Endodermal cell (in vitro differentiated cells): ENCODE measurements at regions not wholly inside any gene's neighbourhood (a gene's known extent, or its start where the extent isn't known, plus 50 kb on each side); places are given as distances from the start of the nearest gene placed in this dataset.

Experiments
- DNase-seq: peaks from one replicate; pipeline ENCODE4 v3.0.0-alpha.2; 2017
- H3K27ac ChIP-seq: 2 replicates; pipeline ENCODE4 v1.5.1; 2013; ENCODE audit warnings: mild to moderate bottlenecking, low read depth, low read length, moderate library complexity
- H3K27me3 ChIP-seq: 2 replicates; pipeline ENCODE4 v1.6.1; 2013; ENCODE audit warnings: mild to moderate bottlenecking, low read length, moderate library complexity; ENCODE audit not compliant: insufficient read depth, control insufficient read depth, poor library complexity, severe bottlenecking
- H3K36me3 ChIP-seq: 2 replicates; pipeline ENCODE4 v1.7.0; 2013; ENCODE audit warnings: mild to moderate bottlenecking, low read length, moderate library complexity; ENCODE audit not compliant: control insufficient read depth, insufficient read depth
- H3K4me1 ChIP-seq: one replicate; pipeline ENCODE4 v1.7.0; 2013; ENCODE audit warnings: low read length; ENCODE audit not compliant: control insufficient read depth, insufficient read depth
- H3K4me3 ChIP-seq: 2 replicates; pipeline ENCODE4 v1.5.1; 2013; ENCODE audit warnings: mild to moderate bottlenecking, low read length, moderate library complexity
- H3K9ac ChIP-seq: 2 replicates; pipeline ENCODE4 v1.6.1; 2013; ENCODE audit warnings: mild to moderate bottlenecking, low read length, moderate library complexity; ENCODE audit not compliant: poor library complexity, severe bottlenecking; ENCODE audit errors: extremely low read depth
- H3K9me3 ChIP-seq: 2 replicates; pipeline ENCODE4 v1.6.1; 2013; ENCODE audit warnings: mild to moderate bottlenecking, low read length, moderate library complexity; ENCODE audit not compliant: control insufficient read depth
- H3K27ac Mint-ChIP-seq: 2 replicates; pipeline ENCODE4 v1.8.0; 2020; ENCODE audit warnings: mixed read lengths
- H3K27me3 Mint-ChIP-seq: 2 replicates; pipeline ENCODE4 v1.8.0; 2021; ENCODE audit warnings: mild to moderate bottlenecking, mixed read lengths; ENCODE audit not compliant: insufficient read depth
- H3K36me3 Mint-ChIP-seq: 2 replicates; pipeline ENCODE4 v1.8.0; 2020; ENCODE audit warnings: low read depth, mixed read lengths
- H3K4me1 Mint-ChIP-seq: 2 replicates; pipeline ENCODE4 v1.8.0; 2020; ENCODE audit warnings: mixed read lengths
- H3K4me3 Mint-ChIP-seq: 2 replicates; pipeline ENCODE4 v1.8.0; 2020; ENCODE audit warnings: mild to moderate bottlenecking, moderate library complexity, mixed read lengths
- H3K9me3 Mint-ChIP-seq: 2 replicates; pipeline ENCODE4 v1.8.0; 2020; ENCODE audit warnings: mild to moderate bottlenecking, mixed read lengths
- CTCF ChIP-seq: fragments of 200-600 bp; sonication (generic); conservative IDR thresholded peaks from 2 replicates; pipeline ENCODE4 v1.5.0; 2021; ENCODE audit warnings: antibody characterized with exemption, mild to moderate bottlenecking
- WGBS, 2 experiments: methylation state at CpG; one replicate each; pipeline versions ENCODE4 v1.1.5 to v1.1.7; 2013; ENCODE audit warnings: missing lambda C conversion rate in 2 of 2, mixed read lengths in 1 of 2; ENCODE audit not compliant: insufficient coverage in 1 of 2, insufficient read length in 1 of 2; 5-methylcytosine and 5-hydroxymethylcytosine counted together

- no peaks in the 10 kb centered on the region for H3K36me3 Mint-ChIP-seq
- Histone ChIP-seq H3K27ac (no peak overlapping the region), H3K4me3 (no peak overlapping the region), H3K27me3 (no peaks in the 10 kb centered on the region), H3K36me3 (no peaks in the 10 kb centered on the region), H3K4me1 (no peaks in the 10 kb centered on the region), H3K9ac (no peak overlapping the region), H3K9me3 (no peaks in the 10 kb centered on the region)
- no peaks in the 10 kb centered on the region for H3K9me3 Mint-ChIP-seq
- no peak for TF ChIP-seq CTCF
- H3K4me1 Mint-ChIP-seq: peaks cover 12% of the 10 kb centered on the region
- H3K27me3 Mint-ChIP-seq: peaks cover 1% of the 10 kb centered on the region
- H3K27ac Mint-ChIP-seq: no peak overlapping the region
- no peak overlapping the region for H3K4me3 Mint-ChIP-seq
- 83 to 87% methylated on average over 4 to 5 of the region's 5 CpGs for WGBS, 2 experiments
- peak; percentile 49 for DNase-seq
Observed at GRCh38 chr14:34165847-34166350, 215.0 kb upstream of the EGLN3 start.

- no peak overlapping the region for H3K9ac ChIP-seq
- Mint-ChIP-seq H3K27me3 (peaks cover 1% of the 10 kb centered on the region), H3K27ac (no peak overlapping the region), H3K36me3 (no peaks in the 10 kb centered on the region), H3K9me3 (no peaks in the 10 kb centered on the region), H3K4me1 (peaks cover 12% of the 10 kb centered on the region), H3K4me3 (no peak overlapping the region)
- H3K4me1 ChIP-seq: no peaks in the 10 kb centered on the region
- peak overlapping the region; percentile 24 for H3K27ac ChIP-seq
- TF ChIP-seq CTCF: no peak
- H3K27me3 ChIP-seq: no peaks in the 10 kb centered on the region
- H3K36me3 ChIP-seq: no peaks in the 10 kb centered on the region
- no peak overlapping the region for H3K4me3 ChIP-seq
- DNase-seq: no peak
- 78 to 84% methylated on average over 2 to 6 of the region's 6 CpGs for WGBS, 2 experiments
- no peaks in the 10 kb centered on the region for H3K9me3 ChIP-seq
Observed at GRCh38 chr14:34164162-34164864, 213.4 kb upstream of the EGLN3 start.

- H3K27ac ChIP-seq: no peak overlapping the region
- no peaks in the 10 kb centered on the region for H3K36me3 Mint-ChIP-seq
- no peaks in the 10 kb centered on the region for H3K4me1 ChIP-seq
- H3K27me3 Mint-ChIP-seq: peaks cover 8% of the 10 kb centered on the region
- H3K36me3 ChIP-seq: no peaks in the 10 kb centered on the region
- H3K9me3 Mint-ChIP-seq: no peaks in the 10 kb centered on the region
- peaks cover 12% of the 10 kb centered on the region for H3K4me1 Mint-ChIP-seq
- no peaks in the 10 kb centered on the region for H3K9me3 ChIP-seq
- DNase-seq: no peak
- no peak overlapping the region for H3K27ac Mint-ChIP-seq
- 96% methylated on average over 5 of the region's 5 CpGs; no CpG with 5 or more reads in 1 of the 2 experiments for WGBS, 2 experiments
- H3K4me3 ChIP-seq: no peak overlapping the region
- H3K27me3 ChIP-seq: no peaks in the 10 kb centered on the region
- no peak overlapping the region for H3K9ac ChIP-seq
- no peak for TF ChIP-seq CTCF
- H3K4me3 Mint-ChIP-seq: no peak overlapping the region
Observed at GRCh38 chr14:34161351-34162082, 210.6 kb upstream of the EGLN3 start.
